ENCODE measurements at regions not wholly inside any gene's neighbourhood (a gene's known extent, or its start where the extent isn't known, plus 50 kb on each side); places are given as distances from the start of the nearest gene placed in this dataset.

DNA sequence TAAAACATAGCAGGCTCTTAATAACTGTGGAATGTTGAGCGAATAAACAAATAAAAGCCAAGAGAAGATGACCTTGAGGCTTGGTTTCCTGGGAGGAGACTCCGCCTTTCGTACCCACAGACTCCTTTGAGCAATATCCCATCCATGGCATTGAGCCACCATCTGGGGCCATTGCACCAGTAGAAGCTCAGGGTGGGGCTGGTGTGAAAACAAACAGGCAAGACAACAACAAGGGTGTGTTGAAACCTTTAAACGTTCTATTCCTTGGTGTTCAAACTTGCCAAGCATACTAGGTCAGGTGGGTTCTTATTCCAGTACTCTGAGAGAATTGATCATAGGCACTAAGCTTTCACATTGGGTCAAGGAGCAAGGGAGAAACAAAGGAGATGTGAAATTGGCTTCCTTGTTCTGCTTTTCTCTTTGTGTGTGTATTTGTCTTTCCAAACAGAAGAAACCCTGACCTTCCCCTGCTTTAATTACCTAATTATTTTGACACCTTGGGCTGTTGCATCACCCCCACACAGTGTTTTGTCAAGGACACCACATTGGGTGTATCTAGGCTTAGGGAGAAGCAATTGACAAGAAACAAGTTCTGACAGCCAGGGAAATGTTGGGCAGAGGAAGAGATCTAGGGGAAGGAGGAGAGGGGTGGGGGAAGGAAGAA, 105.1 kb upstream of the BCL6 start:
- TF ChIP-seq CTCF (IDR thresholded peaks at IDR 0.05; ENCODE audit: low read depth, low read length) (no peak), POLR2A (IDR thresholded peaks at IDR 0.05; ENCODE audit: extremely low read depth, insufficient read length) (no peak)
